Ishikawa (cell line): ENCODE measurements at regions not wholly inside any gene's neighbourhood (a gene's known extent, or its start where the extent isn't known, plus 50 kb on each side); places are given as distances from the start of the nearest gene placed in this dataset.

Source experiments
- CREB1 ChIP-seq: IDR thresholded peaks from 2 replicates; pipeline ENCODE4 v1.6.1; 2012; ENCODE audit warnings: low read depth
- EP300 ChIP-seq: IDR thresholded peaks from 2 replicates; pipeline ENCODE4 v1.6.1; 2012; ENCODE audit warnings: borderline replicate concordance
- RAD21 ChIP-seq: IDR thresholded peaks from 2 replicates; pipeline ENCODE4 v1.6.1; 2012; ENCODE audit warnings: low read depth
- TCF12 ChIP-seq: IDR thresholded peaks from 2 replicates; pipeline ENCODE4 v1.6.1; 2012; ENCODE audit warnings: low read depth
- TEAD4 ChIP-seq: IDR thresholded peaks from 2 replicates; pipeline ENCODE4 v1.6.1; 2012
- YY1 ChIP-seq: IDR thresholded peaks from 2 replicates; pipeline ENCODE4 v1.6.1; 2012; ENCODE audit warnings: low read depth
- TF ChIP-seq, protein P1 (sequence below): IDR thresholded peaks from 2 replicates; pipeline ENCODE4 v1.6.1; 2012

DNA sequence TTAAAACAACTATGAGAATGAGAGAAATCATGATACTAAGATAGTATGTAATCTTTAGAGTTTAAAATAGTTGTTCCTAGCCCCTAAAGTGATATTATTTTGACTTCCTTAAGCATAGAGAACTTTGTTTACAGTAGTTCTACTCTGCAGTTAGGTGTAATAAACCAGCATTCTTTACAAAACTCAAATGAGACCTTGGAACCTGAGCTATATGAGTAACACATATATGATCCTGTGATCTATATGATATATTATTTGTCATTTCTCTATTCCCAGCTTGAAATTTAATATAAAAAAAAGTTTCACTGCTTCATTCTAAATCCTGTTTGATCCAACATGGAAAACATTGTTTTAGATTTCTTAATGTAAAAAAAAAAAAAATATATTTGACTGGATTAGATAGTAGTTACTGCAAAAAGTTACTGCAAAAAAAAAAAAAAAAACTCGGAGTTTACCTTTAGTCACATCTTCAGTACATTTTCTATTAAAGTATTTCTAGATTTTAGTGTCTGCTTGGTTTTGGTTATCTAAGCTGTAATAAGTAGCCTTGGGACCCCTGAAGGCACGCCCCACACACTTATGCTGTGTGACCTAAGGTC, 463.8 kb downstream of the USP25 start:
- TF ChIP-seq RAD21 (no peak), EP300 (no peak), YY1 (no peak), TCF12 (no peak), TEAD4 (no peak), CREB1 (no peak)
- TF ChIP-seq, protein P1, sequence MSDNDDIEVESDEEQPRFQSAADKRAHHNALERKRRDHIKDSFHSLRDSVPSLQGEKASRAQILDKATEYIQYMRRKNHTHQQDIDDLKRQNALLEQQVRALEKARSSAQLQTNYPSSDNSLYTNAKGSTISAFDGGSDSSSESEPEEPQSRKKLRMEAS = no peak
